Endothelial cell of umbilical vein (primary cell): ENCODE measurements at regions not wholly inside any gene's neighbourhood (a gene's known extent, or its start where the extent isn't known, plus 50 kb on each side); places are given as distances from the start of the nearest gene placed in this dataset.

Source experiments
- BruUV-seq: library from RNA; stranded (reverse); fragments of 400-500 nt; replicated peaks from 2 replicates; lab custom pipeline; 2021; lab: Mats Ljungman, UMichigan
- CTCF ChIA-PET: fragments of 300-600, 350-600 bp; sonication (Branson Sonifier 250); formaldehyde crosslinking; loops from one replicate; lab custom pipeline; 2021; ENCODE audit warnings: antibody characterized with exemption, inconsistent platforms; lab: Charles Lee
- POLR2A ChIA-PET: fragments of 300-600, 350-600 bp; sonication (Branson Sonifier 250); formaldehyde crosslinking; loops from one replicate; lab custom pipeline; 2021; ENCODE audit warnings: antibody characterized with exemption, inconsistent platforms; lab: Charles Lee
- DNase-seq: peaks from one replicate; pipeline ENCODE4 v3.0.0-alpha.2; 2011; ENCODE audit warnings: low read depth, low spot score
- FAIRE-seq: peaks from 2 replicates; lab custom pipeline; 2011; peaks lifted over from hg19 to GRCh38; lab: Jason Lieb, UNC
- H2AFZ ChIP-seq: 2 replicates; pipeline ENCODE4 v1.6.0; 2012; ENCODE audit warnings: low read depth, low read length, control low read depth, inconsistent platforms
- H3K27ac ChIP-seq: 2 replicates; pipeline ENCODE4 v1.5.1; 2011; ENCODE audit warnings: low read depth, mild to moderate bottlenecking, control low read depth, low read length, moderate library complexity; ENCODE audit not compliant: insufficient read depth
- H3K27me3 ChIP-seq, 2 experiments: 2 replicates each; pipeline versions ENCODE4 v1.6.0 to v1.6.1; 2011; ENCODE audit warnings: low read length in 2 of 2, mixed read lengths in 1 of 2; ENCODE audit not compliant: control insufficient read depth in 2 of 2, insufficient read depth in 2 of 2
- H3K36me3 ChIP-seq, 2 experiments: 2 replicates in 1 of 2; 3 replicates in 1 of 2; pipeline ENCODE4 v1.5.1; 2011; ENCODE audit warnings: low read length in 2 of 2, mild to moderate bottlenecking in 1 of 2, moderate library complexity in 1 of 2; ENCODE audit not compliant: control insufficient read depth in 2 of 2, insufficient read depth in 2 of 2; ENCODE audit errors: extremely low read depth in 1 of 2
- H3K4me1 ChIP-seq: 3 replicates; pipeline ENCODE4 v1.5.1; 2011; ENCODE audit warnings: mild to moderate bottlenecking, low read length; ENCODE audit not compliant: control insufficient read depth, insufficient read depth; ENCODE audit errors: extremely low read depth
- H3K4me2 ChIP-seq: 2 replicates; pipeline ENCODE4 v1.6.1; 2011; ENCODE audit warnings: low read length, control low read depth, mixed read lengths; ENCODE audit not compliant: insufficient read depth
- H3K4me3 ChIP-seq, 3 experiments: fragments of 200-600 bp in 1 of 3; sonication (generic), shearing (Covaris generic) in 1 of 3; replicated peaks in 1 of 3; 2 replicates each; pipeline ENCODE4 v1.5.1; 2011 to 2016; ENCODE audit warnings: control low read depth in 3 of 3, low read length in 3 of 3, mild to moderate bottlenecking in 2 of 3, inconsistent platforms in 1 of 3, low read depth in 1 of 3, moderate library complexity in 1 of 3; ENCODE audit not compliant: insufficient read depth in 1 of 3
- H3K79me2 ChIP-seq: 2 replicates; pipeline ENCODE4 v1.6.0; 2012; ENCODE audit warnings: low read length, inconsistent platforms; ENCODE audit not compliant: control insufficient read depth, insufficient read depth
- H3K9ac ChIP-seq: replicated peaks from 2 replicates; pipeline ENCODE3; 2011; ENCODE audit warnings: low read length, control low read depth; ENCODE audit not compliant: insufficient read depth; ENCODE audit errors: extremely low read depth
- H3K9me1 ChIP-seq: replicated peaks from 3 replicates; pipeline ENCODE4 v1.6.0; 2011; ENCODE audit warnings: mild to moderate bottlenecking, low read length; ENCODE audit not compliant: control insufficient read depth, insufficient read depth; ENCODE audit errors: extremely low read depth
- H3K9me3 ChIP-seq: replicated peaks from 2 replicates; pipeline ENCODE4 v1.5.1; 2012; ENCODE audit warnings: low read length, inconsistent platforms; ENCODE audit not compliant: control insufficient read depth, insufficient read depth
- H4K20me1 ChIP-seq: replicated peaks from 2 replicates; pipeline ENCODE3; 2011; ENCODE audit warnings: mild to moderate bottlenecking, low read length; ENCODE audit not compliant: control insufficient read depth, insufficient read depth; ENCODE audit errors: extremely low read depth
- EZH2 ChIP-seq: IDR thresholded peaks from 2 replicates; pipeline ENCODE4 v1.6.1; 2012; ENCODE audit warnings: borderline replicate concordance, low read depth, mild to moderate bottlenecking, moderate library complexity, low read length, inconsistent platforms; ENCODE audit not compliant: severe bottlenecking
- FOS ChIP-seq: IDR thresholded peaks from 2 replicates; pipeline ENCODE4 v1.6.1; 2011; ENCODE audit warnings: mild to moderate bottlenecking, low read length, moderate library complexity, borderline replicate concordance; ENCODE audit not compliant: insufficient read depth
- GATA2 ChIP-seq: IDR thresholded peaks from 2 replicates; pipeline ENCODE4 v1.7.0; 2011; ENCODE audit warnings: low read depth, mild to moderate bottlenecking, moderate library complexity, mixed read lengths, low read length; ENCODE audit not compliant: insufficient read length, insufficient read depth
- JUN ChIP-seq: IDR thresholded peaks from 2 replicates; pipeline ENCODE4 v1.6.1; 2011; ENCODE audit warnings: borderline replicate concordance, low read depth; ENCODE audit not compliant: insufficient read length, insufficient read depth
- MYC ChIP-seq: IDR thresholded peaks from one replicate; pipeline ENCODE4 v1.6.1; 2011; ENCODE audit warnings: mild to moderate bottlenecking, low read depth, low read length
- POLR2A ChIP-seq: IDR thresholded peaks from 2 replicates; pipeline ENCODE4 v1.6.1; 2012; ENCODE audit warnings: low read depth, mild to moderate bottlenecking, control low read depth, low read length
- POLR2AphosphoS5 ChIP-seq: IDR thresholded peaks from 2 replicates; pipeline ENCODE4 v1.6.1; 2012; ENCODE audit warnings: low read depth, mild to moderate bottlenecking, control low read depth, low read length, moderate library complexity; ENCODE audit not compliant: insufficient read depth
- dilution Hi-C: fragments of 300-500 bp; cut with MboI; formaldehyde crosslinking; loops from one replicate; pipeline ENCODE4 v1.15.0; 2019; ENCODE audit warnings: low sequenced_read_pairs; ENCODE audit not compliant: extremely low pct_ligation_motif_present
- intact Hi-C: fragments of 100-400 bp; cut with micrococcal nuclease; formaldehyde crosslinking; loops from one replicate; pipeline ENCODE4 v1.10.0; 2022
- TF ChIP-seq, protein P1 (sequence below): IDR thresholded peaks from 2 replicates; pipeline ENCODE4 v1.6.1; 2011; ENCODE audit not compliant: insufficient read depth, insufficient read length
- TF ChIP-seq, protein P2 (sequence below), 2 donors: IDR thresholded peaks; 1 replicate in 1 of 2; 2 replicates in 1 of 2; pipeline ENCODE4 v1.5.1; 2011; ENCODE audit warnings: low read length in 2 of 2, mild to moderate bottlenecking in 2 of 2, moderate library complexity in 2 of 2, control low read depth in 1 of 2, inconsistent platforms in 1 of 2, low read depth in 1 of 2; ENCODE audit not compliant: insufficient read depth in 1 of 2; ENCODE audit errors: extremely low read depth in 1 of 2

DNA sequence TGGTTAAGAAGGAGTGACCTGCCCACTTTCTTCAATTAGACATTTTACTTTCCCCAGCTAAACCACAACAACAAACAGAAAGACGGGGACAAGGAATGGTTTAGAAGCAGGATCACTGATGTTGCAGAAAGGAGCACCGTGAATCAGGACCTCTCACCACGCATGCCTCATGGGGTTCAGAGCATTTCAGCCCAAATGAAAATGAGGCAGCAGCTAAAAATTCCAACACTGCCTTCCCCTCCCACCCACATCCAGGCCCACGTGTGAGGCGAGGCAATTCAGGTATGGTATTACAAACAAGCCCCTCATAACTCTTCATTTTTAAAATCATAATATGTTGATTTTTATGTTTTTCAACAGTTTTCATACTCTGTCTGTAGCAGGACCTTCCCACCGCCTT is 194.1 kb upstream of the ARID1B start:
- H4K20me1 ChIP-seq: no peaks in the 10 kb centered on the region
- TF ChIP-seq JUN: no peak
- TF ChIP-seq EZH2: no peak
- TF ChIP-seq MYC: no peak
- TF ChIP-seq, protein P1, sequence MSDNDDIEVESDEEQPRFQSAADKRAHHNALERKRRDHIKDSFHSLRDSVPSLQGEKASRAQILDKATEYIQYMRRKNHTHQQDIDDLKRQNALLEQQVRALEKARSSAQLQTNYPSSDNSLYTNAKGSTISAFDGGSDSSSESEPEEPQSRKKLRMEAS: no peak
- no peak for TF ChIP-seq GATA2
- no peak for TF ChIP-seq POLR2AphosphoS5
- no peak for TF ChIP-seq FOS
- TF ChIP-seq POLR2A: no peak
- TF ChIP-seq, protein P2, sequence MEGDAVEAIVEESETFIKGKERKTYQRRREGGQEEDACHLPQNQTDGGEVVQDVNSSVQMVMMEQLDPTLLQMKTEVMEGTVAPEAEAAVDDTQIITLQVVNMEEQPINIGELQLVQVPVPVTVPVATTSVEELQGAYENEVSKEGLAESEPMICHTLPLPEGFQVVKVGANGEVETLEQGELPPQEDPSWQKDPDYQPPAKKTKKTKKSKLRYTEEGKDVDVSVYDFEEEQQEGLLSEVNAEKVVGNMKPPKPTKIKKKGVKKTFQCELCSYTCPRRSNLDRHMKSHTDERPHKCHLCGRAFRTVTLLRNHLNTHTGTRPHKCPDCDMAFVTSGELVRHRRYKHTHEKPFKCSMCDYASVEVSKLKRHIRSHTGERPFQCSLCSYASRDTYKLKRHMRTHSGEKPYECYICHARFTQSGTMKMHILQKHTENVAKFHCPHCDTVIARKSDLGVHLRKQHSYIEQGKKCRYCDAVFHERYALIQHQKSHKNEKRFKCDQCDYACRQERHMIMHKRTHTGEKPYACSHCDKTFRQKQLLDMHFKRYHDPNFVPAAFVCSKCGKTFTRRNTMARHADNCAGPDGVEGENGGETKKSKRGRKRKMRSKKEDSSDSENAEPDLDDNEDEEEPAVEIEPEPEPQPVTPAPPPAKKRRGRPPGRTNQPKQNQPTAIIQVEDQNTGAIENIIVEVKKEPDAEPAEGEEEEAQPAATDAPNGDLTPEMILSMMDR (IDR thresholded peaks at IDR 0.05; ENCODE audit: extremely low read depth in 1 of 2, insufficient read depth in 1 of 2, low read depth in 1 of 2, low read length in 2 of 2): no peak
- no peak overlapping the region for H3K27ac ChIP-seq
- FAIRE-seq: no peak
- no TSS peak for BruUV-seq
- no peaks in the 10 kb centered on the region for H3K9me1 ChIP-seq
- no peak overlapping the region for H2AFZ ChIP-seq
- ChIA-PET POLR2A (no interaction called here), CTCF (no interaction called here)
- H3K9me3 ChIP-seq: no peaks in the 10 kb centered on the region
- no peaks in the 10 kb centered on the region for H3K79me2 ChIP-seq
- no peak for DNase-seq
- no peak overlapping the region for H3K4me2 ChIP-seq
- H3K4me1 ChIP-seq: no peaks in the 10 kb centered on the region
- H3K27me3 ChIP-seq: no peaks in the 10 kb centered on the region
- no peak overlapping the region for H3K4me3 ChIP-seq
- no peaks in the 10 kb centered on the region for H3K36me3 ChIP-seq
- intact Hi-C loops: no loop called here
- no peak overlapping the region for H3K9ac ChIP-seq
- dilution Hi-C loops: no loop called here
